Prostate gland (tissue), 2 donors: ENCODE measurements at regions not wholly inside any gene's neighbourhood (a gene's known extent, or its start where the extent isn't known, plus 50 kb on each side); places are given as distances from the start of the nearest gene placed in this dataset.

Experiments used
- CTCF ChIP-seq, 4 experiments: fragments of 200-600 bp in 2 of 4; fragments of 450-650 bp in 2 of 4; sonication (generic) in 2 of 4; IDR thresholded peaks; 1 replicate in 3 of 4; 2 replicates in 1 of 4; pipeline ENCODE4 v1.5.1; 2016 to 2019; ENCODE audit warnings: antibody characterized with exemption in 4 of 4, mild to moderate bottlenecking in 2 of 4, moderate library complexity in 2 of 4
- POLR2A ChIP-seq: fragments of 450-650 bp; IDR thresholded peaks from one replicate; pipeline ENCODE4 v1.6.1; 2016; ENCODE audit warnings: antibody characterized with exemption, mild to moderate bottlenecking
- POLR2AphosphoS5 ChIP-seq: sonication (generic); formaldehyde crosslinking; IDR thresholded peaks from one replicate; pipeline ENCODE4 v1.6.1; 2017; ENCODE audit warnings: antibody characterized with exemption

DNA sequence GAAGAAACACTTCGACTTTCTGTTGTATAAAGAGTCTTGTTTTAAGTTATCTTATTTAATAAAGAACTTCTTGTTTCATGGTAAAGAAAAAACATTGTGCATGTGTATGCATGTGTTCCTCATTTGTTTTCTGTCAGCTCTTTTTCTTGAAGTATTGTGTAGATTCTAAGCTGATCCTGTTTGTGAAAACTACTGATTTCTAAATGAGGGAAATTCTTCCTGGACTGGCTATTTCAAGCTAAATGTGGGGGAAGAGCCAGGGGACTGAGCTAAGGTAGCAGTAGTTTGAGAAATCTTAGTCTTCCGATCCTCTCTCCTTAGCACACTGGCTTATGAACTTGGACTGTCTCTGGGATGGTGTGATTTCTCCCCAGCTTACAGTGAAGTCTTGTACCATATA lies 56.4 kb upstream of the RBMS1 start:
- no peak for TF ChIP-seq CTCF (IDR thresholded peaks at IDR 0.05)
- no peak for TF ChIP-seq POLR2AphosphoS5
- no peak for TF ChIP-seq POLR2A
